DMS114 treated with DMSO at 0.1 percent for 48 hours (cell line): ENCODE measurements at regions not wholly inside any gene's neighbourhood (a gene's known extent, or its start where the extent isn't known, plus 50 kb on each side); places are given as distances from the start of the nearest gene placed in this dataset.

Source experiments
- DNase-seq: peaks from one replicate; lab custom pipeline; 2025; ENCODE audit not compliant: unreplicated experiment; lab: John Stamatoyannopoulos, UW

DNA sequence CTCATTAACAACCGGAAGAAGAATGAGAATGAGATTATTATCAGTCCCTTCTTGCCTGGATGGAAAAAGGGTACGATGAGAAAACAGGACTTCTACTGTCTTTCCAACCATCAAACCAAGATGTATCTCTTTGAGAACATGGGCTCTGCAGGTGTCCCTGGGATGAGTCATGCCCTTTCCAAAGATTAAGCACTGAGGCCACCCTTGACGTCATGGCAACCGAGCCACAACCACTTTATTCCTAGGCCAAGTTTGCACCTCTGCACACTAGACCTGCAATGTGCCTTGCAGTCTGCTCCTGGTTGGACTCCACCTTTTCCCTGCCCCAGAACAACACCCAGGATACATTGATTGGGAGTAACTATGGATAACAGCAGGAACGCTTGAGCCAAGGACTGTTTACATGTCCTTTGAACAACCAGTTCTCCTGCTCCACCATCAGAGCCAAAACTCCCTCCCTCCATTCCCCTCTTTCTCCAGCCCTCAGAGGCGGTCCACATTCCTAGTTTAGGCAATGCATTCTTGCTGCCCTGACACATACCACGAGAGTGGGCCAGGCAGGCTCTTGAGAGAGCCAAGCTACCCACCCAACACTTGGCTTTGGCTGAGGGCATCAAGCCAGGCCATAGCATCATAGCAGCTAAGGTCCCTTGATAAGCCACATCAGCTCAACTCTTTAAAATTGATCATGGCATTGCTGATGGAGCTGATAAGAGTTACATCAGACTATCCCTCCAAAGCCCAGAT, 310.7 kb downstream of the TNS1 start:
- no peak for DNase-seq

DNA sequence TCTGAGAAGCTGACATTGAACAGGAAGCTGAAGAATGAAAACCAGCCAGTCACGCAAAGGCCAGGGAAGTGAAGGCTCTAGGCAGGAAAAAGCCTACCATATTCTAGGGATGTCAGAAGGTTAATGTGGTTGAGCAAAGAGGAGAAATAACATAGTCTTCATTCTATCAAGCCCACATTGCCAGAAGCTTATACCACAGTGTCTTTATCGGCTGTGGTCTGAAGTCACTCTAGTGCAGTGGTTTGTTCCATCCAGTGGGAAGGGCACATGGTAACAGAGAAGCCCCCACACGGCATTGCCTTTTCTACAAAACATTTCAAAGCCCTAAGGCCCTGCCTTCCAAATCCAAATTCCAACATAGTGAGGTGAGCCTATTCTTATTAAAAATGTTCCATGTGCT, 311.3 kb downstream of the TNS1 start:
- no peak for DNase-seq

DNA sequence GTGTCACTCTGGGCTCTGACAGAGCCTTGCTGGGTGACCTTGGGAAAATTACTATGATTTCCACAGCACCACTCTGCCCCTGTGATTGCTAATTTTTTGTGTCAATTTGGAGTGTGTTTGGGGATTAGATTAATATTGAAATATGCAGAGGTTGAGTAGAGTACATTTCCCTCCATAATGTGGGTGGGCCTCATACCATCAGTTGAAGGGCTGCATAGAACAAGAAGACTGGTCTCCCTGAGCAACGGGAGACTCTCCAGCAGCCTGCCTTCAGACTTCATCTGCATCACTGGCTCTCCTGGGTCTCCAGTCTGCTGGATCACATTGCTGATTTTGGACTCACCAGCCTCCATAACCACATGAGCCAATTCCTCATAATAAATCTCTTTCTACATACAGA, 313.7 kb downstream of the TNS1 start:
- no peak for DNase-seq

DNA sequence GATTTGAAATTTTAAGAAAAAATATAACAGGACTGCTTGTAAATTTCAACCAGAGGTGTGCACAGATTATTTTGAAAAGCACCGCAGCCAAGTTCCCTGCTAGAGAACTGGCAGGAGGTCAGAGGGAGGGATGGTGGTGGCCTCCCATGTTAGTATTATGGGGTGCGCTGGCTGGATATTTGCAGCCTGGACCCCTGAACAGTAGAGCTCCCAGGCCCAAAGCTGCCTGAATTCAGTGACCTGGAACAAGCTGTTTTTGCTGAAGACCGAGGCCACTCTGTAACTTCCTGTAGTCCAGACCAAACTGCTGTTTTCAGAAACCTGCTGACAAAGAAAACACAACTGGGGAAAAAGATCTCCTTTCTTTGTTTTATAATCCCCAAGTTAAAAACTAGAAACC, 314.3 kb downstream of the TNS1 start:
- no peak for DNase-seq

DNA sequence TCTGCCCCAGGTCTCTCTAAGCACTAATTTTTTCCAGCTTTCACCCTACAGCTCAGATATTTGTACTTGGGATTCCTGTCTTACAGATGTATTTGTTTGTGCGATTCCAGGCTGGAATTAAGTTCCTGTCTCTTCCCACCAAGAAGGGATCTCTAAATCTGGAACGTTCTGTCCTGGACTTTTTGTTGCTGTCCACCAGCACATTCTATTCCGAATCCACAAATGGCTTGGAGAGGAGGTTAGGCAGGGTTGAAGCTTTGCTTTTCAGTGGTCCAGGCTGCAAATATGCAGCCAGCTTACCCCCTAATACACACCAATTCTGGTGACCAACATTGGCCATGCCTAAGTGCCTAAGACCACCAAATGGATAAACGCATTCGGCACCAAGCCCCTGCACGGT, 315.0 kb downstream of the TNS1 start:
- no peak for DNase-seq

DNA sequence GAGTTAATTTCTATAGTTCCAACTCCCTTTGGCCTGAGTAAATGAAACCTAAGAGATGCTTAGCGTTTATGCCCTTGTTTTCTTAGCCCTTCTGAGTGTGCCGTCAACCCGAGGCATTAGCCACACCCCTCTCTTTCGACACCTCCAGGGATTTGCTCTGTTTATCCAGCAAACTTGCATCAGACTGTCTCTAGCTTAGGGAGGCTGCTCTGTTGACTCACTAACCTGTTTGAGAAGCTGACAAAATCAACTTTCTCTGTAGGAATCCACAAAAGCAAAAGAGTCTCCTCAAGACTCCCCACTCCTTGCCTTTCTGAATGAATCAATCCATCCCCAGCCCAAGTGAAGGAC, 317.6 kb downstream of the TNS1 start:
- no peak for DNase-seq

DNA sequence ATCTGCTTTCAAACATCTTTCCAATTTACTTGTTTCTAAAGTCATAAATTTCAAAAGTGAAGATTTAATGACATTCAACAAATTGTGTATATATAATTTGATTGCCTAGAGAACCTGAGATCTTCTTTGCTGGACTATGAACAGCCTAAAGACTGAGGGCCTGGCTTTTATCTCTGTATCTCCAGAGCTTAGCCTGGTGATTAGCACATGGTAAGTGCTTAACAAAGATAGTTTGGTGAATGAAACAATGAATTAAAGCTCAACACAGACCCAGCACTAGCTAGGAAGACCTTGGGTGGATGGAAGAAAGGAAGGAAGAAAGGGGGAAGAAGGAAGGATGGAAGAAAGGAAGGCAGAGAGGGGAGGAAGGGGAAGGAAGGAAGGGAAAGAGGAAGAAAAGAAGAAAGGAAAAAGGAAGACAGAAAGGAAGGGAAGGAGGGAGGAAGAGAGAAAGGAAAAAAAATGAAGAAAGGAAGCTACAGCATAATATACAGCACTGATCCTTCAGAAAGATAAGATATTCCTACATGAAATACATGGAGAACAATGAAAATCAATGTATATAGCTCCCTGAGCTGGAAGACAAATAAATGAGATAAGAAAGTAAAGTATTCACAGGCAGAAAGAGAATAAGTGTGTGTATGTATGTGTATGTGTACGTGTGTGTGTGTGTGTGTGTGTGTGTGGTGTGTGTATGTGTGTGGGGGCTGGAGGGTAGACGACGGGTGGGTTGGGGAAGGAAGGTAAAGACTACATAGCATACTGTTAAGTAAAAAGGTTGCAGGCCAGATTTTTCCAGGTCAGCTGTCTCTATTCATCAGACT, 318.2 kb downstream of the TNS1 start:
- DNase-seq: no peak

DNA sequence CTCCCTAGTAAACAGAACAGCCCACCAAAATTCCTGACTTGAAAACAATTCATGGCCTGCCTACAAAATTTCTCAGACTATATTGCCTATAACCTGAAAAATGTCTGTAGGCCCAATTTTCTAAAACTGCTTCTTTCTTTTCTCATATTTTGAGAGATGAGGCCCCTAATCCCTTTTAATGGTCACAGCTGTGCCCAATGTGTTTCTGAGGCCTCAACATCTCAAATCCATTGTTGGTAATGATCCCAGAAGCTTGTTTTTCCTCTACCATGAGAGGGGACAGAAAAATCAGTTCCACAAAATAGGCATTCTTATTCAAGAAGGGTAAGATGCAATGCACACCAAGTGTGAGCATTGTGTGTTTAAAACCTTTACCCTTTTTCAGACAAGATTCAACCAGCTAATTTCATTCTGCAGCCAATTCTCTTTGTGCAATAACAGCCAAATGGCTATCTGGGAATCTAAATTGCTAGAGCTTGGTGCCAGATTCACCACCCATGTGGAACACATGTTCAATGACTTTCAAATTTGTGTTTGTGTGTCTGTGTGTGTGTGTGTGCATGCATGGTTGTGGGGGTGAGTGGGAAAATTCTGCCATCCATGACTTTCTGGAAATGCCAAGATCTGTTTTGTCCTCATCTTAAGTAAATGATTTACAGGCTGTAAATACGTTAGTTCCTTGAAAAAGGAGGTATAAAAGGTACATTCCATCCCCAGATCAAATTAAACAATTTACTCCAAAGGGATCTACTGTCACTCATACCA, 319.5 kb downstream of the TNS1 start:
- DNase-seq: no peak

DNA sequence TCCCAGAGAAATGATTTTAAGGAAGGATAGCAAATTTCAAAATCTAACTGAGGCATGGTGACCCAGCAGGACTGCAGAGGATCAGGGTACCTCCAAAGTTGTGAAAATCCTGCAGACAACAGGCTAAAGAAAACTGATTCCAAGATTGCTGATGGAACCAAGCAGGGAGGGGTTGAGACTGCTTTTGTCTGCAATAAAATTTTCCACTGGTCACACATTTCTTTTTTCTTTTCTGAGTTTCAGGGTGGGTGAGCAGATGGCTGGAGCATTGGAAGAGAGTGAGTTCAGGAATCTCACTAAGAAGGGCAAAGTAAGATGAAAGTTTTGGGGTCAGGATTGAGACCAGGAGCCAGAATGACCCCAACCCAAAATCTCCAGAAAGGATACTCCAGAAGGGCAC, 321.0 kb downstream of the TNS1 start:
- DNase-seq: no peak

DNA sequence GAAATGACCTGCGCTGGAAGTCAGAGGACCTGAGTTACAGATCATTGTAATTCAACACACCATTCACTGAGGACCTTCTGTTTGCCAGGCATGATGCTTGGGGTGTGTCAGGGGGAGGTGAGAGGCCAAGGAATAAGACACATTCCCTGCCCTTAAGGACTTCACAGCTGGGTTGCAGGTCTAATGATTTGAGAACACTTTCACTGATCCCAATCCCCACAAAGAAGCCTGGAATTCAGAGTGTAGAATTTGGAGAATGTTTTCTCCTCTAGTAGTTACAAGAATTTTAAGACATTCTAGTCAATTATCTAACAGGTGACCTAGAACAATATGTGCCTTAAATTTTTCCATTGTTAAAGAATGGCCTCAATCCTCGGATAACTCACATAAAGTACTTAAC, 322.4 kb downstream of the TNS1 start:
- DNase-seq: no peak

DNA sequence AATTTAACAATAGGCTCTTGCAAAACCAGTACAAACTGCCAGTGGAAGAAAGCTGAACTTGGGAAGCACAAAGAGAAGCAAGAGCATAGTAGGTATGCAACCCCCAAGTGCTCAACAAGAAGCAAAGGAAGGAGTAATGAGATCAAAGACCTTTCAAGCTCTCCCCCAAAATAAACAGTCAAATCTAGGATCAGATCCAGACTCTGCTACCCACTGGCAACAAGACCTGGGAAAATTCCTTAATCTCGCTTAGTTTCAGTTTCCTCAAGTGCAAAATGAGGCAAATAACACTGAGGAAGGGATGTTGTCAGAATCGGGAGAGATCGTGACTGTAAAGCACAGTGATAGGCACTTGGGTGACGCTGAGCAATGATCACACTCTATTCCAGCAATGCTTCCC, 329.2 kb downstream of the TNS1 start:
- no peak for DNase-seq

DNA sequence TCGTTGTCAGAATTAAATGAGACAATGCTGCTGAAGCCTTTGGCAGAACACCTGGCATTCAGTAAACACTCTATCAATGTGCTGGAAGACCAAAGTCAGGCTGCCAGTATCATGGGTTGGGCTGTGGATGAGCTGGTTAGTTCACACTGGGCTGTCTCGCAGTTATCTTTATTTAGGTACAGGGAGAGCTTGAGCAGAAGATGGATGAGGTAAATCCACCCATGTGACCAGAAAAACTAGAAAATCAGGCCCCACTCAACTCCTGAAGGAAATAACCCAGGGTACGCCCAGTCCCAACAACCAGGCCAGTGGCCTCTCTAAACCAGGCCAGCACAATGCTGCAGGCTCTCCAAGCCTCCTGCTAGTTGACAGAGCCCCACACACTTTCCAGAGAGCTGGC, 330.3 kb downstream of the TNS1 start:
- no peak for DNase-seq

DNA sequence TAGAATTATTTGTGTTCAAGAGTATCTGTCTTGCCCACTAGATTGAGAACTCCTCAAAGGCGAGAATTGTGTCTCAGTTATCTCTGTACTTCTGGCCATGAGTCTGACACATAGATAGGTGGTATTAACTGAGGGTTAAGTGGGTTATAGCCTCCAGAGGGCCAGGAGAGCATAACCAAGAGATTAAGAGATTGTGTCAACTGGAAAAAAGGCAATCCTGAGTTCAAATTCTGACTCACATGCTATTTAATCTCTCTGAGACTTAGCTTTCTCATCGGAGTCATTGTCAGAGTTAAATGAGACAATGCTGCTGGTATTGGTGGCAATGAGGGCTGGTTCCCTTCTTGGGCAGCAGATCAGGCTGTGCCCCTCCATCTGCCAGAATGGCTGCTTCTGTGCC, 330.9 kb downstream of the TNS1 start:
- no peak for DNase-seq

DNA sequence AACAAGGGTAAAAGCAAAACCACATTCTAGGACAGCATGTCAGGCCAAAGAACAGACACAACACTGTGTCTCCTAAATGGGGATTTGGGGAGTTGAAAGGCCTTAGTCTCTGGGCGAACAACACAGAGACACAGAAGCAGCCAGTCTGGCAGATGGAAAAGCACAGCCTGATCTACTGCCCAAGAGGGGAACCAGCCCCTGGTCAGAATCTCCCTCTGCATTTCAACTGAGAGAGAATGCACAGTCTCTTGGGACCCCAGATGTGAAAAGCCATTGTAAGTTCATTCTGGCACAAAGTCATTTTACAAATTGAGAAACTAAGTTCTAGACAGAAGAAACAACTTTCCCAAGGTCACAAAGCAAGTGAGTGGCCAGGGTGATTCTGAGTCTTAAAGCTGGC, 331.7 kb downstream of the TNS1 start:
- no peak for DNase-seq

DNA sequence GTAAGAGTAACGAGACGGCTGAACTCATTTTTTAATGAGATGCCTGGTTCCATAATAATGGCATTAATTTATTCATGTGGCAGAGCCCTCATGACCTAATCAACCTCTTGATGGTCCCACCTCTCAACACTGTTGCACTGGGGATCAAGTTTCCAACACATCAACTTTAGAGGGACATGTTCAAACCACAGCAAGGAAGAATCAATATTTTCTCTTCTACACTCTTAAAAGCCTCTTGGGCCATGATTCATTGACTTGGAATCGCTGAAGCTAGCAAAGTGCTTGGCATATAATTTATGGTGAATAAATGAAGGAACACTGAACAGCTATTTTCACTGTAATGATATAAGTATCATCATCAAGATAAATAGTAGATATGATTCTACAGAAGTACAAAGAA, 333.0 kb downstream of the TNS1 start:
- DNase-seq: no peak

DNA sequence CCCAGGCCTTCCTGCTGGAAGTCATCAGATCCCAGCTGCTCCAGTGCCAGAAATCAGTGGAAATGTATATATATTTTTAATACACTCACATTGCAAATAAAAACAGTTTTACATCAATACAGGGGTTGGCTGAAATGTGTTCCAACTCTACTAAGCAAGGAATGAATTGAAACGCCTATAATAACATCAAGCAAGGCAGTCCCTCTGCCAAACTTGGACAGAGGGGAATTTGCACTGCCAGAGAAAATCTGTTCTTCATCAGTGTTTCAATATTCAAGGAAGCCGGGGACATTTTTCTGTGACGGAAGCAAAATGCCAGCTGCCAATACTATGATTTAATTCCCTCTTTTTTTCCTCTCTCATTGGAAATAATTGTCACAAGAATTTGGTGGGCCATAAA, 335.3 kb downstream of the TNS1 start:
- DNase-seq: no peak

DNA sequence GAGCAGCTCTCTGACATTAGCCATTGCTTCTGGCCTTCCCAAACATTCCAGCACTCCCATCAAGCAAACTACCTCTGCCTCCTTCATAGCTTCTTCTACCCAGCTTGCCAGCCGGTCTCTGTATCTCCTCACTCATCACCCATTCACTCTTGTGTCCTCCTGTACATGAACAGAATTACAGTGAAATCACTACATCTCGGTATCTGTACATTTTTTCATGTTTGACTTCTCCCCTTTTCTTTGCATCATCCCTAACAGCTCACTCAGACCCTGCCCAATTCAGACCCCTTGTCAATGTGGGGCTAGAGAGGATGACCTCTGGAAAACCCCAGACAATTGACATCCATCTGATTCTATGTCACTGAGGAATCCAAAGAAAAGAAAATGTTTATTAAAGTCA, 335.8 kb downstream of the TNS1 start:
- DNase-seq: no peak

DNA sequence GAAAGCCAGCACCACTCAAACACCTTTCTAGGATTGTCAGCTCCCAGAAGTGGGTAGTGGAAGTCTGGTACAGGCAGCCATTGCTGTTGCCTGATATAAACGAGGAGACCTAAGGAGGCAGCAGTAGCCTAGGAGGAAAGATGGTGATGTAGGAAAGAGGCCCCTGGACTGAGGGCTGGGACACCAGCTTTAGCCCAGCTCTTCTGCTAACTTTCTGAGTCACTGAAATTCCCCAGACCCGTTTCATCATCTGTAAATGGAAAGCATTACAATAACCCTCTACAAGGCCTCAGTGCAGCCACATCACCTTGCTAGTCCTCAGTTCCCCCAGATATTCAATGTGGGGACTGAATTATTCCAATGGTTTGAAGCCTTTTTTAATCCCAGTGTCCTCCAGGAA, 336.5 kb downstream of the TNS1 start:
- no peak for DNase-seq

DNA sequence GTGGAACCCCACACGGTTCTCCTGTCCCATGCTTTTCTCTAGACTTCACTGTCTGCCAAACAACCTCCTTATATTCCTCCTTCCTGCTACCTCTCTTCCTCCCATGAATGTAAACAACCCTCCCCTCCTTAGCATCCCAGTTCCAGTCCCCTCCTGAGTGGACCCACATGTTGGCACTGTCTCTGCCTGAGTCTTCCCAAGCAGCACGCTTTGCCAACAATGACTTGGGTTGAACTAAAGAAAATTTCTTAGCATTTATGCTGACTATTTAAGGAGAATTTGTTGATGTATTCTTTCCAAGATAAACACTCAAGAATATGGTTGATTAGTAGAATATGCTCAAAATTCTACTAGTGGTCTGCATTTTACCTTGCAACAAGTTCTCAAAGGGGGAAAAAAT, 338.0 kb downstream of the TNS1 start:
- no peak for DNase-seq

DNA sequence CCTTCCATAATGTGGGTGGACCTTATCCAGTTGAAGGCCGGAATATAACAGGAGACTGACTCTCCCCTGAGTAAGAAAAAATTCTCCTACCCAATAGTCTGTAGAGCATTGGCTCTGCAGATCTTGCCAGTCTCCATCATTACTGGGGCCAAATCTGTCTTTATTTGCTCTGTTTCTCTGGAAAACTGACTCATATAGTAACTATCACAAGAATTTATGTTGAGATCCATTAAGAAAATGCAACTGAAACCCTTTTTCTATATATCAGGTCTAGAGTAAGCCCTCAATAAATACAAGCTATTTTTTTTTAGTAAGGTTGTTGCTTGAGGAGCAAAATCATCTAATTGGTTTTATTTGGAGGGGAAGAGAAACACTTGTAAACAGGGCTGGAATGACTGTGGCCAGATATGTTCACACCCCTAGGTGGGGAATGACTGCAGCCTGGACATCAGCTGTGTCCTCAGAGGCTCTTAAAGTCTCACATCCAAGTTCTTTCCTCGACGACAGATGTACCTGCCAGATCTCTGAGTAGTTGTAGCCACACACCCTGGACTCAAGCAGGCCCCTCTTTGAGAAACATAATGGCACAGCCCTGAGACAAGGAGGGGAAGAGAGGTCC, 339.7 kb downstream of the TNS1 start:
- no peak for DNase-seq

DNA sequence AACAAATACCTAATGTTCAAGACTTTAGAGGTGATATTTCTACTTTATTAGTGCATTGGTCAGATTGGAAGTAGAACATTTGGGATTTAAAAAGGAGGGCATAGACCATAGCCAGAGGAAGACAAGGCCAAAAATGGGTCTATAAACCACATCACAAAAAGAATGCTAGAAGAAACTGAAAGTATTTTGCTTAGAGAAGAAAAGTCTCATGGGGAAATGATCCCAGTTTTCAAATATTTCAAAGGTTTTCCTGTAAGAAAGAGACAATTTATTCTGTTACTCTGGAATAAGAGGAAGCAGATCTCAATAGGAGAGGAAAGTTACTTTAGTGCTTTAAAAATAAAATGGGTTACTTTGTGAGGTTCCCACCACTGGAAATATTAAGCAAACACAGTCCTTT, 341.4 kb downstream of the TNS1 start:
- DNase-seq: no peak

DNA sequence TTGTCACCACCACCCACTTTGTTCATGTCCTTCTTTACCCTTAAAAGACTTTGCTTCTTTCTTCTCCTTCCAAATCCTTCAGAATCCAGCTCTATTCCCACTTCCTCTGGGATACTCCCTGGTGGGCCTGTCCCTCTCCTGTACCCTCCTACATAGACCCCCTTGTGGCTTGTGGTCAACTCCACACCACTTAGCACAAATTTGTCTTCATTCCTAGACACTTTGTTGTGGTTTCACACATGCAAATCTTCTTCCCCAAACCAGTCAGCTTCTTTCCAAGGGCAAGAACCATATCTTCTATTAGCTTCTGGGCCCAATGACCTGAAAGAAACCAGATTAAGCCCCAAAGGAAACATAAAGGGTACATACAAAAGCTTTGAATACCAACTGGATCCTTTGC, 342.4 kb downstream of the TNS1 start:
- no peak for DNase-seq
